ENCODE measurements at regions not wholly inside any gene's neighbourhood (a gene's known extent, or its start where the extent isn't known, plus 50 kb on each side); places are given as distances from the start of the nearest gene placed in this dataset.

DNA sequence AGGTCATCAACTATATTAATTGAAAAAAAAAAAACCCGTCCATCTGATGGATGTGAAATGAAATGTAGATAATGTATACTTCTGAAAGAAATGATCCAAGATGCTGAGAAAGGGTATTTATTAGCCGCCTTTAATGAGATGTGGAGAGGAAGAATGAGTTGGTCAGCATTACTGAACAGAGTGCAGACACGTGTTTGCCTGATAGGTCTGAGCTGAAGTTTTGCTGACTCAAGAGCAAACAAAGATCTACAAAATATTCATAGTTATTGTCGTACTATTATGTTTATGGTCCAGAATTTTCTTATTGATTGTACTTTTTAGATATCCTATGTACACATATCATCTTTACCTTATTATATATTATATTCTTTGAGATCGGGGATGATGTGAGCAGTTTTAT is 235.3 kb downstream of the RDH14 start:
- Histone ChIP-seq H3K4me3 (ENCODE audit: insufficient read depth, low read depth, low read length) (no peak overlapping the region), H2BK15ac (ENCODE audit: low read depth, low read length) (no peak overlapping the region), H3K9me3 (ENCODE audit: control insufficient read depth, insufficient read depth, low read length) (no peaks in the 10 kb centered on the region), H3K4me2 (ENCODE audit: low read depth, low read length) (no peak overlapping the region), H3K56ac (ENCODE audit: extremely low read depth, insufficient read depth, low read length) (no peak overlapping the region), H4K5ac (ENCODE audit: low read depth, low read length) (no peak overlapping the region), H3K79me1 (ENCODE audit: low read depth in 1 of 2, low read length in 2 of 2) (no peaks in the 10 kb centered on the region), H2BK20ac (ENCODE audit: low read depth, low read length) (no peak overlapping the region), H3K23ac (ENCODE audit: low read depth, low read length) (no peak overlapping the region), H4K20me1 (ENCODE audit: insufficient read depth, low read length) (no peaks in the 10 kb centered on the region), H3K9ac (ENCODE audit: low read depth, low read length) (no peak overlapping the region), H3K4me1 (ENCODE audit: control insufficient read depth, insufficient read depth, low read length) (0 out of 2 replicates have a peak, but pooled peaks cover 3% of the 10 kb centered on the region), H2AK5ac (ENCODE audit: low read depth, low read length) (no peak overlapping the region), H3K18ac (ENCODE audit: low read depth, low read length) (no peak overlapping the region), H4K91ac (ENCODE audit: insufficient read depth, low read depth, low read length) (no peak overlapping the region), H2AK9ac (replicated peaks; ENCODE audit: low read depth, low read length, poor library complexity) (no peak overlapping the region), H3K36me3 (ENCODE audit: control insufficient read depth, insufficient read depth, low read length) (no peaks in the 10 kb centered on the region), H3K27me3 (ENCODE audit: control insufficient read depth, insufficient read depth, low read length) (no peaks in the 10 kb centered on the region), H3K27ac (ENCODE audit: insufficient read depth, low read length) (no peak overlapping the region), H3K4ac (ENCODE audit: low read depth, low read length) (no peak overlapping the region), H3K9me1 (ENCODE audit: insufficient read depth, low read length) (no peaks in the 10 kb centered on the region), H4K8ac (ENCODE audit: low read depth in 2 of 2, low read length in 2 of 2) (no peak overlapping the region), H2BK5ac (ENCODE audit: low read depth, low read length, poor library complexity, severe bottlenecking) (no peak overlapping the region), H2AFZ (replicated peaks; ENCODE audit: low read length, poor library complexity) (no peak overlapping the region), H2BK120ac (ENCODE audit: low read depth, low read length) (no peak overlapping the region), H3K14ac (replicated peaks; ENCODE audit: low read depth, low read length) (no peak overlapping the region)
- ChIA-PET POLR2A (ENCODE audit: unreplicated experiment) (no interaction called here), CTCF (no interaction called here)
- TF ChIP-seq CHD1 (IDR thresholded peaks at IDR 0.05; ENCODE audit: low read depth, low read length) (no peak), BHLHE40 (IDR thresholded peaks at IDR 0.05; ENCODE audit: low read depth, low read length) (no peak), SMC3 (IDR thresholded peaks at IDR 0.05; ENCODE audit: low read depth, low read length) (no peak), USF2 (IDR thresholded peaks at IDR 0.05; ENCODE audit: low read depth, low read length) (no peak), RAD21 (IDR thresholded peaks at IDR 0.05; ENCODE audit: low read length) (no peak)
- intact Hi-C loops (cut with micrococcal nuclease) = no loop called here
- dilution Hi-C loops (cut with HindIII; ENCODE audit: low sequenced_read_pairs, unreplicated experiment) = no loop called here
- ATAC-seq (ENCODE audit: low read depth) (no peak), DNase-seq (no peak)
- 100% methylated on average over 1 of the region's 5 CpGs; no CpG with 5 or more reads in 1 of the 2 experiments for WGBS, 2 experiments (ENCODE audit: extremely low coverage in 2 of 2, insufficient read length in 1 of 2)
- in situ Hi-C loops (cut with MboI; ENCODE audit: low sequenced_read_pairs) = no loop called here
- no TSS peak for BruUV-seq (replicated peaks)

Data from IMR-90 (cell line).